Right ventricle myocardium inferior (tissue), 1 donor: ENCODE measurements at regions not wholly inside any gene's neighbourhood (a gene's known extent, or its start where the extent isn't known, plus 50 kb on each side); places are given as distances from the start of the nearest gene placed in this dataset.
A peak's percentile ranks its signal among the peaks of the same experiment; 100 is the strongest.
"Not testable (repeated sequence)": the region's sequence is repeated elsewhere in the genome, so short reads cannot be mapped to it uniquely, and the experiment has no call there.

ENCODE experiments used
- ATAC-seq: fragments of 200-7000 bp; cut with Tn5 transposase; one replicate; pipeline ENCODE4 v1.9.1; 2020; ENCODE audit warnings: mild to moderate bottlenecking, moderate library complexity
- DNase-seq: peaks from one replicate; pipeline ENCODE4 v3.0.0; 2021; ENCODE audit errors: missing footprints
- intact Hi-C: fragments of 100-400 bp; cut with DNase I; formaldehyde crosslinking; loops from one replicate; pipeline ENCODE4 v1.11.0; 2022
- donor health status: DM: no; HTN: yes; CAD: no; lungs with severe emphysema.

- intact Hi-C loops, result no loop called here
- ATAC-seq, result no peak
- no peak for DNase-seq
Measured at GRCh38 chrX:40928076-40928475, 157.2 kb upstream of the USP9X start.

- intact Hi-C loops, result no loop called here
- DNase-seq (no peak), ATAC-seq (no peak)
Measured at GRCh38 chrX:40931921-40932320, 153.3 kb upstream of the USP9X start.

GRCh38 chrX:40933132-40933705 lies 152.0 kb upstream of the USP9X start:
- DNase-seq, result no peak
- ATAC-seq, result peak; percentile 26
- intact Hi-C loops, result no loop called here

GRCh38 chrX:40933706-40934425 lies 151.4 kb upstream of the USP9X start:
- peak; percentile 75 for ATAC-seq
- DNase-seq, result no peak
- intact Hi-C loops, result no loop called here

GRCh38 chrX:40936827-40937226 lies 148.4 kb upstream of the USP9X start:
- intact Hi-C loops, result no loop called here
- DNase-seq (no peak), ATAC-seq (no peak)

GRCh38 chrX:40938423-40938822 lies 146.8 kb upstream of the USP9X start:
- intact Hi-C loops, result no loop called here
- DNase-seq, result no peak
- no peak for ATAC-seq

- intact Hi-C loops, result no loop called here
- DNase-seq, result no peak
Measured at GRCh38 chrX:40943093-40943641, 142.1 kb upstream of the USP9X start.

GRCh38 chrX:40945361-40945713 lies 139.9 kb upstream of the USP9X start:
- ATAC-seq, result peak; percentile 90
- DNase-seq, result no peak
- intact Hi-C loops, result no loop called here

More at GRCh38 chrX:40943093-40943641, 142.1 kb upstream of the USP9X start:
- no peak for ATAC-seq

- no peak for ATAC-seq
- DNase-seq, result no peak
- intact Hi-C loops, result no loop called here
Measured at GRCh38 chrX:40947276-40947675, 138.0 kb upstream of the USP9X start.

- ATAC-seq (no peak), DNase-seq (no peak)
- intact Hi-C loops, result no loop called here
Measured at GRCh38 chrX:40949071-40949470, 136.2 kb upstream of the USP9X start.

- ATAC-seq, result no peak
- intact Hi-C loops, result loop anchor here (10.0 kb wide), 1 partner anchor 54 kb away; no protein-coding TSS in a partner anchor
- DNase-seq, result no peak
Measured at GRCh38 chrX:40950546-40950945, 134.7 kb upstream of the USP9X start.

GRCh38 chrX:40951407-40951806 lies 133.8 kb upstream of the USP9X start:
- DNase-seq, ATAC-seq: not testable (repeated sequence)
- intact Hi-C loops, result loop anchor here (10.0 kb wide), 1 partner anchor 53 kb away; no protein-coding TSS in a partner anchor

- DNase-seq, result no peak
- intact Hi-C loops, result loop anchor here (10.0 kb wide), 1 partner anchor 52 kb away; no protein-coding TSS in a partner anchor
- ATAC-seq, result no peak
Measured at GRCh38 chrX:40952855-40953254, 132.4 kb upstream of the USP9X start.

GRCh38 chrX:40953369-40953768 lies 131.9 kb upstream of the USP9X start:
- no peak for ATAC-seq
- no peak for DNase-seq
- intact Hi-C loops, result loop anchor here (10.0 kb wide), 1 partner anchor 51 kb away; no protein-coding TSS in a partner anchor

GRCh38 chrX:40960041-40960440 lies 125.2 kb upstream of the USP9X start:
- DNase-seq (no peak), ATAC-seq (no peak)
- intact Hi-C loops, result no loop called here

- DNase-seq (no peak), ATAC-seq (no peak)
- intact Hi-C loops, result no loop called here
Measured at GRCh38 chrX:40962793-40963407, 122.3 kb upstream of the USP9X start.

- ATAC-seq, result no peak
- intact Hi-C loops, result no loop called here
Measured at GRCh38 chrX:40964008-40964407, 121.2 kb upstream of the USP9X start.

GRCh38 chrX:40964633-40965586 lies 120.3 kb upstream of the USP9X start:
- DNase-seq, result no peak
- no peak for ATAC-seq
- intact Hi-C loops, result no loop called here

More at GRCh38 chrX:40964008-40964407, 121.2 kb upstream of the USP9X start:
- DNase-seq, result no peak
